Upper lobe of left lung (tissue), 4 donors: ENCODE measurements at regions not wholly inside any gene's neighbourhood (a gene's known extent, or its start where the extent isn't known, plus 50 kb on each side); places are given as distances from the start of the nearest gene placed in this dataset.

Source experiments
- POLR2A ChIP-seq, 4 donors: fragments of 450-650 bp; IDR thresholded peaks; one replicate each; pipeline ENCODE4 v1.5.1; 2016 to 2017; ENCODE audit warnings: antibody characterized with exemption in 4 of 4, mild to moderate bottlenecking in 2 of 4
- POLR2AphosphoS5 ChIP-seq, 2 donors: sonication (generic); formaldehyde crosslinking; IDR thresholded peaks; one replicate each; pipeline ENCODE4 v1.5.1; 2017; ENCODE audit warnings: antibody characterized with exemption in 2 of 2
- TF ChIP-seq, protein P1 (sequence below), 6 experiments: fragments of 450-650 bp in 4 of 6; fragments of 200-600 bp in 2 of 6; sonication (generic) in 2 of 6; IDR thresholded peaks; one replicate each; pipeline ENCODE4 v1.5.1; 2016 to 2019; ENCODE audit warnings: antibody characterized with exemption in 6 of 6

DNA sequence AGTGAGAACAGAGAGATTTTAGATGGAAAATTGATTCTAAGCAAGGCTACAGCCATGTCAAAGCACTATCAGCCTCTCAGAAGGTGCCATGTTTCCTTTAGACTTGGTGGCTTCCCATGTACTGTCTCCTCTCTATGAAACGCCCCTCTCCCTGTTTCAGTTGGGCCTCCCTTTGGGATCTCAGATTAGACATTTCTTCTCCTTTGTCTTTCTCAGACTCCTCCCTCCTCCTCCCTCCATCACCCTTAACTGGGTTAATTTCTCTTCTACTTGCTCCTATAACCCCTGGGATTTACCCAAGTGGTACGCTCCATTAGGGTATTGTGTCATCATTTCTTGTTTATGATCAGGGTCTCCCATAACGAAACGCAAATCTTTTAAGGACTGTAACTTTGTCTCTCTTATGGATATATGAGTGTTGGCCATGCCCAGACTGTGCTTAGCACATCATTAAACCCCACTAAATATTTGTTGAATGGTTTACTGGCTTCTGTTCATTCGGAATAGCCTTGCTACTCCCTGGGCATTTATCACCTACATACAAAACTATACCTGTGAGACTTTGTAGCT is 106.8 kb downstream of the FAM9B start:
- TF ChIP-seq, protein P1, sequence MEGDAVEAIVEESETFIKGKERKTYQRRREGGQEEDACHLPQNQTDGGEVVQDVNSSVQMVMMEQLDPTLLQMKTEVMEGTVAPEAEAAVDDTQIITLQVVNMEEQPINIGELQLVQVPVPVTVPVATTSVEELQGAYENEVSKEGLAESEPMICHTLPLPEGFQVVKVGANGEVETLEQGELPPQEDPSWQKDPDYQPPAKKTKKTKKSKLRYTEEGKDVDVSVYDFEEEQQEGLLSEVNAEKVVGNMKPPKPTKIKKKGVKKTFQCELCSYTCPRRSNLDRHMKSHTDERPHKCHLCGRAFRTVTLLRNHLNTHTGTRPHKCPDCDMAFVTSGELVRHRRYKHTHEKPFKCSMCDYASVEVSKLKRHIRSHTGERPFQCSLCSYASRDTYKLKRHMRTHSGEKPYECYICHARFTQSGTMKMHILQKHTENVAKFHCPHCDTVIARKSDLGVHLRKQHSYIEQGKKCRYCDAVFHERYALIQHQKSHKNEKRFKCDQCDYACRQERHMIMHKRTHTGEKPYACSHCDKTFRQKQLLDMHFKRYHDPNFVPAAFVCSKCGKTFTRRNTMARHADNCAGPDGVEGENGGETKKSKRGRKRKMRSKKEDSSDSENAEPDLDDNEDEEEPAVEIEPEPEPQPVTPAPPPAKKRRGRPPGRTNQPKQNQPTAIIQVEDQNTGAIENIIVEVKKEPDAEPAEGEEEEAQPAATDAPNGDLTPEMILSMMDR (IDR thresholded peaks at IDR 0.05) = no peak
- TF ChIP-seq POLR2A (IDR thresholded peaks at IDR 0.05) (no peak), POLR2AphosphoS5 (IDR thresholded peaks at IDR 0.05) (no peak)
